Transverse colon (tissue), 4 donors: ENCODE measurements at regions not wholly inside any gene's neighbourhood (a gene's known extent, or its start where the extent isn't known, plus 50 kb on each side); places are given as distances from the start of the nearest gene placed in this dataset.
"Not testable (repeated sequence)": the region's sequence is repeated elsewhere in the genome, so short reads cannot be mapped to it uniquely, and the experiment has no call there.

Source experiments
- CTCF ChIP-seq, 5 experiments: fragments of 200-600 bp in 3 of 5; fragments of 450-650 bp in 2 of 5; sonication (generic) in 3 of 5; IDR thresholded peaks; 1 replicate in 2 of 5; 2 replicates in 3 of 5; pipeline ENCODE4 v1.5.1; 2016 to 2017; ENCODE audit warnings: antibody characterized with exemption in 5 of 5, inconsistent platforms in 3 of 5, mild to moderate bottlenecking in 2 of 5, moderate library complexity in 1 of 5
- EP300 ChIP-seq: sonication (generic); formaldehyde crosslinking; IDR thresholded peaks from one replicate; pipeline ENCODE4 v1.6.1; 2017; ENCODE audit warnings: antibody characterized with exemption, low read depth
- POLR2A ChIP-seq: fragments of 450-650 bp; IDR thresholded peaks from one replicate; pipeline ENCODE4 v1.6.1; 2016; ENCODE audit warnings: antibody characterized with exemption, mild to moderate bottlenecking, moderate library complexity
- POLR2AphosphoS5 ChIP-seq, 3 donors: sonication (generic); formaldehyde crosslinking; IDR thresholded peaks; one replicate each; pipeline ENCODE4 v1.6.1; 2016; ENCODE audit warnings: antibody characterized with exemption in 3 of 3

GRCh38 chr16:88231839-88232238, 150.9 kb upstream of the ZNF469 start:
- TF ChIP-seq CTCF (IDR thresholded peaks at IDR 0.05); POLR2AphosphoS5 (IDR thresholded peaks at IDR 0.05); POLR2A; EP300: not testable (repeated sequence)
